GM12878 (cell line): ENCODE measurements at regions not wholly inside any gene's neighbourhood (a gene's known extent, or its start where the extent isn't known, plus 50 kb on each side); places are given as distances from the start of the nearest gene placed in this dataset.

Experiments used
- ATAC-seq: fragments of 200-7000 bp; cut with Tn5 transposase; 3 replicates; pipeline ENCODE4 v1.9.1; 2020; ENCODE audit warnings: mild to moderate bottlenecking, moderate library complexity
- BruUV-seq: library from RNA; stranded (reverse); fragments of 400-500 nt; replicated peaks from 2 replicates; lab custom pipeline; 2021; lab: Mats Ljungman, UMichigan
- CTCF ChIA-PET: fragments of 300-600 bp; sonication (Branson Sonifier 250); formaldehyde crosslinking; extraction: SDS; loops from one replicate; lab custom pipeline; 2021; ENCODE audit warnings: inconsistent platforms; lab: Yijun Ruan, JAX
- POLR2A ChIA-PET: fragments of 350-600 bp; formaldehyde crosslinking; extraction: SDS; loops from one replicate; lab custom pipeline; 2021; ENCODE audit warnings: inconsistent platforms; lab: Charles Lee
- RAD21 ChIA-PET: fragments of 300-600 bp; sonication (Branson Sonifier 250); formaldehyde crosslinking; loops from one replicate; lab custom pipeline; 2023; ENCODE audit warnings: antibody characterized with exemption; ENCODE audit not compliant: unreplicated experiment; lab: Charles Lee
- SMC1A ChIA-PET: fragments of 300-600 bp; sonication (Branson Sonifier 250); formaldehyde crosslinking; loops from one replicate; lab custom pipeline; 2023; ENCODE audit not compliant: unreplicated experiment, uncharacterized antibody; lab: Charles Lee
- DNase-seq: peaks from one replicate; pipeline ENCODE4 v3.0.0-alpha.2; 2011; ENCODE audit warnings: low read depth, low spot score
- FAIRE-seq: peaks from 3 replicates; lab custom pipeline; 2011; peaks lifted over from hg19 to GRCh38; lab: Jason Lieb, UNC
- H2AFZ ChIP-seq: 2 replicates; pipeline ENCODE4 v1.6.0; 2011; ENCODE audit warnings: low read depth, low read length, control low read depth; ENCODE audit not compliant: control insufficient read depth
- H3K27ac ChIP-seq: 2 replicates; pipeline ENCODE4 v1.5.1; 2011; ENCODE audit warnings: control low read depth; ENCODE audit not compliant: control insufficient read depth, insufficient read depth
- H3K27me3 ChIP-seq, 2 experiments: replicated peaks in 1 of 2; 2 replicates each; pipeline versions ENCODE4 v1.6.0 to v1.6.1; 2011; ENCODE audit warnings: low read length in 1 of 2; ENCODE audit not compliant: control insufficient read depth in 2 of 2, insufficient read depth in 2 of 2
- H3K36me3 ChIP-seq, 2 experiments: 2 replicates each; pipeline ENCODE4 v1.5.1; 2011; ENCODE audit warnings: low read length in 1 of 2; ENCODE audit not compliant: control insufficient read depth in 2 of 2, insufficient read depth in 2 of 2
- H3K4me1 ChIP-seq: 2 replicates; pipeline ENCODE4 v1.6.1; 2011; ENCODE audit warnings: mild to moderate bottlenecking, low read length, moderate library complexity, mixed read lengths; ENCODE audit not compliant: control insufficient read depth, insufficient read depth
- H3K4me2 ChIP-seq: 2 replicates; pipeline ENCODE4 v1.6.0; 2011; ENCODE audit warnings: control low read depth; ENCODE audit not compliant: control insufficient read depth, insufficient read depth
- H3K4me3 ChIP-seq: fragments of 200-600 bp; sonication (generic); 2 replicates; pipeline ENCODE4 v1.5.1; 2016
- H3K79me2 ChIP-seq: 2 replicates; pipeline ENCODE4 v1.6.0; 2011; ENCODE audit warnings: low read length; ENCODE audit not compliant: control insufficient read depth, insufficient read depth
- H3K9ac ChIP-seq: 2 replicates; pipeline ENCODE4 v1.8.0; 2011; ENCODE audit warnings: low read length, control low read depth, mixed read lengths; ENCODE audit not compliant: control insufficient read depth, insufficient read depth
- H3K9me3 ChIP-seq: replicated peaks from 3 replicates; pipeline ENCODE4 v1.5.1; 2011; ENCODE audit warnings: mild to moderate bottlenecking, low read length; ENCODE audit not compliant: control insufficient read depth, insufficient read depth
- H4K20me1 ChIP-seq: 2 replicates; pipeline ENCODE4 v1.6.0; 2011; ENCODE audit not compliant: control insufficient read depth, insufficient read depth
- ATF2 ChIP-seq: IDR thresholded peaks from 2 replicates; pipeline ENCODE4 v1.6.1; 2012; ENCODE audit warnings: low read length, inconsistent platforms
- BCL11A ChIP-seq: IDR thresholded peaks from 2 replicates; pipeline ENCODE4 v1.6.1; 2011; ENCODE audit warnings: low read depth, low read length
- CTCF ChIP-seq, 3 experiments: IDR thresholded peaks in 2 of 3; conservative IDR thresholded peaks in 1 of 3; 2 replicates each; pipeline ENCODE4 v1.5.1; 2011; ENCODE audit warnings: low read depth in 3 of 3, low read length in 3 of 3, mild to moderate bottlenecking in 3 of 3, control low read depth in 2 of 3, moderate library complexity in 2 of 3, inconsistent platforms in 1 of 3, mixed read lengths in 1 of 3; ENCODE audit not compliant: control insufficient read depth in 2 of 3, insufficient read depth in 1 of 3; ENCODE audit errors: extremely low read depth in 1 of 3
- FOXM1 ChIP-seq: IDR thresholded peaks from 2 replicates; pipeline ENCODE4 v1.6.1; 2012; ENCODE audit warnings: low read depth, mild to moderate bottlenecking, inconsistent platforms, low read length, moderate library complexity
- GABPA ChIP-seq: IDR thresholded peaks from 2 replicates; pipeline ENCODE4 v1.6.1; 2014; ENCODE audit warnings: antibody characterized with exemption, low read depth, mild to moderate bottlenecking, inconsistent platforms
- MYC ChIP-seq: IDR thresholded peaks from 2 replicates; pipeline ENCODE4 v1.6.1; 2011; ENCODE audit warnings: mild to moderate bottlenecking, low read length, moderate library complexity, inconsistent platforms; ENCODE audit not compliant: insufficient read depth, insufficient replicate concordance, insufficient read length, severe bottlenecking
- NFXL1 ChIP-seq: fragments of 450-650 bp; IDR thresholded peaks from 2 replicates; pipeline ENCODE4 v1.6.1; 2017; ENCODE audit warnings: antibody characterized with exemption, mild to moderate bottlenecking, borderline replicate concordance
- RELB ChIP-seq: fragments of 450-650 bp; IDR thresholded peaks from 2 replicates; pipeline ENCODE4 v1.6.1; 2017; ENCODE audit warnings: low read depth, mild to moderate bottlenecking, moderate library complexity
- ZBTB33 ChIP-seq: fragments of 450-650 bp; IDR thresholded peaks from 2 replicates; pipeline ENCODE4 v1.6.1; 2017; ENCODE audit warnings: mild to moderate bottlenecking
- in situ Hi-C: fragments of 300-500 bp; cut with MboI; formaldehyde crosslinking; loops from 9 replicates; pipeline ENCODE4 v1.14.3; 2018; ENCODE audit warnings: mixed read lengths
- intact Hi-C: fragments of 100-400 bp; cut with micrococcal nuclease; formaldehyde crosslinking; loops from one replicate; pipeline ENCODE4 v1.14.2; 2022; ENCODE audit not compliant: unreplicated experiment

GRCh38 chr2:57920342-57920939, 126.2 kb upstream of the VRK2 start (continued):
- TF ChIP-seq ZBTB33 (no peak), RELB (peak; percentile 54), ATF2 (no peak), GABPA (no peak), BCL11A (no peak), NFXL1 (no peak)
- TF ChIP-seq, all 136 proteins: peak for 4

- Histone ChIP-seq H3K4me3 (no peak overlapping the region), H3K27ac (no peak overlapping the region), H3K36me3 (no peaks in the 10 kb centered on the region), H3K9me3 (peaks cover 3% of the 10 kb centered on the region), H3K27me3 (no peaks in the 10 kb centered on the region), H3K4me2 (no peak overlapping the region), H4K20me1 (no peaks in the 10 kb centered on the region), H3K9ac (no peak overlapping the region), H2AFZ (no peak overlapping the region), H3K79me2 (no peaks in the 10 kb centered on the region), H3K4me1 (no peaks in the 10 kb centered on the region)
- FAIRE-seq = no peak
- in situ Hi-C loops (no loop called here), intact Hi-C loops (no loop called here)
- no peak for DNase-seq
- RAD21 ChIA-PET = no interaction called here
- POLR2A ChIA-PET = no interaction called here
- TF ChIP-seq FOXM1 (no peak), CTCF (IDR thresholded peaks at IDR 0.05 in 2 of 3, conservative IDR thresholded peaks at IDR 0.05 in 1 of 3; ENCODE audit: control insufficient read depth in 2 of 3, extremely low read depth in 1 of 3, insufficient read depth in 1 of 3, low read depth in 3 of 3, low read length in 3 of 3) (no peak), MYC (no peak)
- CTCF ChIA-PET = no interaction called here
- no peak for ATAC-seq
- no TSS peak for BruUV-seq
- SMC1A ChIA-PET = no interaction called here
Observed at GRCh38 chr2:57934659-57935058, 111.9 kb upstream of the VRK2 start.
